GM21447 (cell line): ENCODE measurements at regions not wholly inside any gene's neighbourhood (a gene's known extent, or its start where the extent isn't known, plus 50 kb on each side); places are given as distances from the start of the nearest gene placed in this dataset.

Experiments
- ATAC-seq: cut with Tn5 transposase; IDR thresholded peaks from one replicate; pipeline ENCODE4 v1.9.1; 2021; ENCODE audit not compliant: unreplicated experiment

DNA sequence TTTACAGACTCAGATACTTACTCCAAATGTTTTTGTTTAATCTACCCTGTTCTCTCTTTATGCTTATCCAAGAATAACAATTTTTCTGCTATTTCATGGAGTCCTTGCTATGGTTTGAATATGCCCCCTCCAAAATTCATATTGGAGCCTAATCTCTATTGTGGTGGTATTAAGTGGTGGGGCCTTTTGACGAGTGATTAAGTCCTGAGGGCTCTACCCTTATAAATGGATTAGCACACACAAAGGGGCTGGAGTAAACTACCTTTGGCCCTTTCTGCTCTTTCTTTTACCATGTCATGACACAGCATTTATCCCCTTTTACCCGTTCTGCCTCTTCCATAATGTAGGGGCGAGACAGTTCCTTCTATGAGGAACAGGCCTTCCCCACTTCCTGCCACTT, 285.5 kb downstream of the GASK1B start:
- no peak for ATAC-seq

DNA sequence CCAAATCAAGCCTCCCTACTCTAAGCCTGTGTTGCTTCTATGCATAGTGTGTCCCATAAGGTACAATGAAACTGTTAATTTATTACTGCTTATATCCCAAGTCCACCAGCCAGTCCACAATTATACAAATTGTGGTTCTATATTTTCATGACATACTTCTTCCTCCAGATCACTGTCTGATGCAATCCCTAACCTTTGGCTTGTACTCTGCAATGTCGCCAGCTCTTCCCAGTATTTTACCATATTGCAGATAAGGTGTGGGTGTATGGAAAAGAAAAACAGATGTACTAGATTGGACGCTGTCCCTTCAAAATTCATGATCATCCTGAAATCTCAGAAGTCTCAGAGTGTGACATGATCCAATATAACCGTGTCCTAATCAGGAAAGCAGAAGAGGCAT, 286.2 kb downstream of the GASK1B start:
- ATAC-seq, result no peak

DNA sequence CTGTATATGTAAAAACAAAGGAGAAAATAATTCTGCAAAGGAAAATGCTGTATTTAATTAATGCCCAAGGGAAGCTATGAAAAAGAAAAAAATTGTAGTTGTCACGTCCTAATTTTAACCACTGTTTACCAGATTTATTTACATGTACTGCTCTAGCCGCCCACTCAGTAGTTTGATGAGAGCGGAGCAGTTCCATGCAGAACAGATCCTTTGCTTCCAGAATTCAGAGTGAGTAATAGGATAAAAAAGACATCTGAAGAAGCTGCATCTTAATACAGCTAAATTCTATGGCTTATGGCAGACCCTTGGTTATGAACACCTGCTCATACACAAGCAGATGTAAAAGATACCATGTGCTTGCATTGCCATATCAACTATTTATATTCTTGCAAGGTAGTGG, 287.0 kb downstream of the GASK1B start:
- ATAC-seq, result no peak

DNA sequence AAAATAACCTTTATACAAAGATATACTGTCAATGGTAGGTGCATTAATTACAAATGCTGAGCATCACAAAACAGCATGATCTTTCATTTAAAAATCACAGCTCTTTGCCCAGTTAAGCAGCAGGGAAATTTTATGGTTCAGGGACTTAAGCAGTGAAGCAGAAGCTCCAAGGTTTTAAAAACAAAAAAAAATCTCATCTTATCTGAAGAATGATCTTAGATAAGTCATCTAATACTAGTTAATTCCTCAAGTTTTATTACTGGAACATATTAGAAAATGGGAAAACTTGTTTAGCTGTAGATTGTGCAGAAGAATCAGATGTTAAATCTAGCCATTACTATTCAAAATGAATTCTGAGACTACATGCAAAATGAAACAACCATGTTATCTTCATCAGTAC, 289.9 kb downstream of the GASK1B start:
- ATAC-seq, result no peak

DNA sequence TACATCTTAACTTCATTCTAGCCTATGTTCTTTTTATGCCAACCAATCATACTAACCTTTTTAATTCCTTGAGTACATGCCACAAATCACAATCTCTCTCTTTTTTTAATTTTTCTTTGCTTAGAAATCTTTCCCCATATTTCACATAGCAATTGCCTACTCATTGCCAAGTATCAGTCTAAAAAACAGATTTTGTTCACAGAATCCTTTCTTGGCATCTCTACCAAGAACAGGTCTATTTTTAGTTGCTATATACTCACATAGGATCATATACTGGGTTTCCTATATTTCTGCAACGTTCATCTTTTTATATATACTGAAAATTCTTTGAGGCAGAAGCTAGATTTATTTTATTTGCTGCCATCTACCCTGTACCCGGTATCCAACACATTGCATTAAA, 292.1 kb downstream of the GASK1B start:
- no peak for ATAC-seq

DNA sequence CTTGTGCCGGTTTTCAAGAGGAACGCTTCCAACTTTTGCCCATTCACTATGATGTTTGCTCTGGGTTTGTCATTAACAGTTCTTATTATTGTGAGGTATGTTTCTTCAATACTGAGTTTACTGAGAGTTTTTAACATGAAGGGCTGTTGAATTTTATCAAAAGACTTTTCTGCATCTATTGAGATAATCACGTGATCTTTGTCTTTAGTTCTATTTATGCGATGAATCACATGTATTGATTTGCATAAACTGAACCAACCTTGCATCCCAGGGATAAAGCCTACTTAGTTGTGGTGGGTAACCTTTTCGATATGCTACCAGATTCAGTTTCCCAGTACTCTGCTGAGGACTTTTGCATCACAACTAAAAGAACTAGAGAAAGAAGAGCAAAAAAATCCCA, 318.0 kb downstream of the GASK1B start:
- no peak for ATAC-seq

DNA sequence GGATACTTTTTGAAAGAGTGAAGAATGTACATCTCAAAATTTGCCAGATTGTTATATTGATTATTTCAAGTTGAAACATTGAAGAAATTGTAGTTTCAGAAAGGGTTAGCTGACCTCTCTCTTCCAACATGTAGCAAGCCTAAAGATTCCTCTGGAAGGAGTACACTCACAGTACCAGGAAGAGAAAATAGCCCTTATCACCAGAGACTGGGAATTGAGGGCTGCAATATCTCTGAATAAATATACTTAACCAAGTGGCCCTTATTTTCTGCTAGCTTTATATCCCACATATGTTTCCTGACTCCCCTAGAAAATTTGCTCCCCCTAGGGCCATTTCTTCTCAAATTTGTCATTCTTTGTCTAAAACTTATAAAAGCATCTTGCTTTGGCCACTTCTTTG, 332.2 kb downstream of the GASK1B start:
- no peak for ATAC-seq

DNA sequence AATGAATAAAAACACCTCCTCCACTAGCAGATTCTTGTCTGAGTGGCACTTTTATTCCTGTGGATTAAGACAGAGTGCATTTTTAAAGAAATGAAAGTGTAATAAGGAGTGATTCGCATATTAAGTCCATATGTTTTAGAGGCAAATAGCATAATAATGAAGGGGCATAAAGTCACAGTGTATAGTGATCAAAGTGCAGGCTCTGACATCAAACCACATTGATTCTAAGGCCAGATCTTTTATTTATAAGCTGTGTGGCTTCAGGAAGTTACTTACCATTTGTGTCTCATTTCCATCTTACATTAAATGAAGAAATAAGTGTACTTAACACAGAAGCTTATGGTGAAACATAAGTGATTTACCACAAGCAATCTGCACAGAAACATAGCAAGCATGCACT, 332.8 kb downstream of the GASK1B start:
- ATAC-seq, result no peak

DNA sequence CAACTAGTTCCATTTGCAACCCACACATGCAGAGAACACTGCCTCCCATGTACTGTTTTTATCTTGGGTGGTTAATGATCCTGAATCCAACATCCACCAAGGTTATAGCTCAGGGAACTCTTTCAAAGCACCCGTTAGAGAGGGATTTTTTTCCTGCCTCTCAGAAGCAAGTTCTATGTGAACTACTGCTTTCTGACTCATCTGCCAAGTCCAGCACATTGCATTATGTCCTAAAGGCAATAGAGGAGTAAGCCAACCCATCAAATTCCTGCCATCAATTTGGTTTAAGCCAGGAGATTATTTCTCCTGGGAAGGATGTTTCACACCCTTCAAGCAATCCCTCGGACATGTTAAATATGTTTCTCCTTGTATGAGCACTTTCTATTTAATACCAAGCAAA, 334.5 kb downstream of the GASK1B start:
- ATAC-seq, result no peak

DNA sequence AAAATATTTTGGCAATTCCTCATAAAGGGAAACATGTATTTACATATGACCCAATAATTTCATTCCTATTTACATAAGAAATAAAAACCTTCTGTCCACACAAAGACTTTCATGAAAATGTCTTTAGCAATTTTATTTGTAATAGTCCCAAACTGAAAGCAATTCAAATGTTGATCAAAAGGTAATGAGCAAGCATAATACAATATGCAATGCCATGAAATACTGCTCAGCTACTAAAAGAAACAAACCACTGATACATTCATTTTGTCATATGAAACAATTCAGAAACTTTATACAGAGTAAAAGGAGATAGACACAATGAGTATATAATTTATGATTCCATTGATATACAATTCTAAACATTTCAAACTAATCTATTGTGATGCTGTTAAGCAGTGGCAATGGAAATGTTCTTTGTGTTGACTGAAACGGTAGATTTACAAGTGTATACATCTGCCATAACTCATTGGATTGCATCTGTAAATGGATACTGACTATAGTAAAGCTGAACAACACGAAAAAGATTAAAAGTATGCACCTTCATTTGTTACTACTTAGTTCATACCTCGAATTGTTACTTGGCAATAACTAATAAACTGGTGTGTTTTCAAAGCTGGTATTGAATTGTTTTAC, 335.6 kb downstream of the GASK1B start:
- no peak for ATAC-seq

DNA sequence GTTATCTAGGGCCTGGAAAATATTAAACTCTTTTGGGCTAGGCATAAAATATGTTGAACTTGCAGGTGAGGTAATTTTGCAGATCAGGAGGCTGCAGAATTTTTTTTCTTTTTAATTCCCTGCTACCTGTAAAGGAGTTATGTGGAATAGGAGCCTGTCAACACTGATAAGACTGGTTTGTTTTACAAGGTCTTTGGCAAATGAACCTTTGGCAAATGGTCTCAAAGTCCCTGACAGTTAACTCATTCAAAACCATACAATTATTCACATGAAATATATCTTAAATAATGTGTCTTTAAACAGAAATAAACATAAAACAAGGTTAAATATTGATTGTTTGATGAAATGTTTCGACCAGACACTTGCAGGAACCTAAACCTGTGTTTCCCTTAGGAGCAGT, 340.2 kb downstream of the GASK1B start:
- ATAC-seq, result no peak

DNA sequence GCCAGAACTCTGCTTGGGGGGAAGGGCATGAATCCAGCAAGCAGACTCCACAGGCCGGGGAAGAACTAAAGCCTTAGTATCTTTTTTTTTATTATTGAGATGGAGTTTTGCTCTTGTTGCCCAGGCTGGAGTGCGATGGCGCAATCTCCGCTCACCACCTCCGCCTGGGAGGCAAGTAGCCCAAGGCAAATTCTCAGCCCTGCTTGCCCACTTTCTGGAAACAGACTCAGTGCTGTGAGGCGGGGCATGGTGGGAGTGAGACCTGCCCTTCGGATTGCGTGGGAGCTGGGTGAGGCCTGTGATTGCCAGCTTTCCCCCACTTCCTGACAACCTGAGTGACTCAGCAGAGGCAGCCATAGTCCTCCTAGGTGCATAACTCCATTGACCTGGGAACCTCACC, 348.8 kb downstream of the GASK1B start:
- no peak for ATAC-seq

DNA sequence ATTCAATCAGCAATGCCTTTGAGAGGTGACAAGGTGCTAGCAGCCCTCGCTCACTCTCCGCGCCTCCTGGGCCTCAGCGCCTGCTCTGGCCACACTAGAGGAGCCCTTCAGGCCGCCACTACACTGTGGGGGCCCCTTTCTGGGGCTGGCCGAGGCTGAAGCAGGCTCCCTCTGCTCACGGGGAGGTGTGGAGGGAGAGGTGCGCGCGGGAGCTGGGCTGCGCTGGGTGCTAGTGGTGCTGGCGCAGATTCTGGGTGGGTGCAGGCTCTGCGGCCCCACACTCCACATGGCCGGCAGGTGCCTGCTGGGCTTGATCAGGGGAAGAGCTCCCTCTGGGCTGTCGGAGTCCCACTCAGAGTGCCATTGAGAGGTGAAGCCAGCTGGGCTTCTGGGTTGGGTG, 351.0 kb downstream of the GASK1B start:
- ATAC-seq, result no peak

DNA sequence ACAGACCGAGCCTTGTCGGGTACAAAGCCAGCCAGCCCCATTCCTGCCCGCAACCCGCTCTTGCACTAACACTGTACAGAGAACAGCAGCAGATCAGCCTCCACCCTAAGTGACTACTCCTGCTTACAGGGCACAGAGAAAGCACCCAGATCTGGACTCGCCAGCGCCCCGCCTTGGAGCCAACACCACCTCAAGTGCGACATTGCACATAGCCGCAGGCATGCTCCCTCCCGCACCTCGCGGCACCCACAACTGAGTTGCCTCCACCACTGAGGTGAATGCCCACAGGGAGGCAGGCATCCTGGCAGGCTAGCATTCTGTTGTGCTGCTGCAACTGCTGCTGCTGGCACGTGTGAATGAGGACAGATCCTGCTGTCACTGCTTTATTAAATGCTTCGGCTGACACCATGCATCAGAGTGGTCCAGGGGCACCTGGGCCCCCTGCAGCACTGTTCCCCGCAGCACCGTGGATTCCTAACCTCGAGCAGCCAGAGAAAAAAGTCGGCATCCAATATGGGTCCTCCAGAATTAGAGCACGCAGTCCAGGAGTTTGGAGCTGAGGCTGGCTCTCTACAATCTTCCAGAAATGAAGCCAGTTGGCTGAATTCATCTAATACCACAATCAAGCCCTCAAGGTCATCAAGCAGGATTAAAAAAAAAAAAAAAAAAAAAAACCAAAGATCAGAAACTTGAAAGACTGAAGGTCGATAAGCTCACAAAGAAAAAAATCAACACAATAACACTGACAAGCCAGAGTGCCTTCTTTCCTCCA, 352.9 kb downstream of the GASK1B start:
- no peak for ATAC-seq

DNA sequence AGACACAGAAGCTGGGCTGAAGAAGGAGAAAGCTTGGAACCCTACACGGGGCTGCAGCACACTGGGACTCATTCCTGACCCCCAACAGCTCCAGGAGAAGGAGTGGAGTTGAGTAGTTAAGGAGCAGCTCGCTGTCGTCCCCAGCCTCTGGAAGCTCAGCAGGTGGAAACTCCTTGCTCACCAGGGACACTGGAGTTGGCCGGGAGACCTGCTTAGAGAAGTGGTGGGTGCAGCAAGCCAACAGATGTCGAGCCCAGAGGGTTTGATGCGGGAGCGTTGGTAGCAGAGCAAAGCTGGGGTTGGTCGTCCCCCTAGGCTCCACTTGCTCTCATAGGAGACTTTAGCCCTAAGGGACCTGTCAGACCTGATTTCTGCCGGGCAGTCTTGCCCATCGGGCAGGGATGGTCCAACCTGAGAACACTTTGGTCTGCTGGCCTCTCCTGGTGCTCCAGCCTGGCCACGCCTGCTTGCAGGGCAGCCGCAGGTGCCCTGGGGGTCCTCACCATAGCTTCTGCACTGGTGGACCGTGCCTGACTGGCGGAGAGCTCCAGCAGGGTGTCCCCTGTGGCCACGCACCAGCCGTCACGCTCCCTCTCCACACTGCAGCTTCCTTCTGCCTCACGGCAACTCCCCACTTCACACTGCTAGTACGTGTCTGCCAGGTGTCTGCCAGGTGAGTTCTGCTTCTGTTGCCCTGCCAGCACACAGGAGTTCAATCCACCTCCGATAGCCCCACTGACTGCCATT, 353.7 kb downstream of the GASK1B start:
- no peak for ATAC-seq

DNA sequence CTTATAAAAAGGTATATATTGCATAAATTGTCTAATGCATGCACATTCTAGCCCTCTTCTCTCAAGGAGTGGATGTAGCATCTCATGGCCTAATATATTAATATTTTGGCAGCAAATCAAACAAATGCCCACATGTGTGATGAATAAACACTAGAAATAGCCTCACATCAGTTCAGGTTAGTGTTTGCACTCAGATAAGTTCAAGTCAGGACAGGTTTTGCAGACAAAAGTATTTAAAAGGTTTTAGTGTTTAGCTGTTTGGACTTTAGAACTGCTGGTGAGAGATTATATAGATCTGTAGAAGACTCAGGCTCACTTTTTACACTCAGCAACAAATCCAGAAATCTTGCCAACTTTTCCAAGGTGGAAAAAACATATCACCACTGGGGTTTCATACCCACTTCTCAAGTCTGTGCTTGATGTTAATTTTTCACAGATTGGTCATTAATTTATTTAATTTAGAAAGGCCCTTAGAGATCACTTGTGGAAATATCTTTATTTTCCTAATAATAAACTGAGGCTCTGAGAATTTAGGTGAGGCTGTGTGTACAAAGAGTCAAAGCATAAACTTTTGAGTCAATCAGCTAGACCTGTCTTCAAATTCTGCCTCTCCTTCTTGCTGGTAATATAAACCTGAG, 362.6 kb downstream of the GASK1B start:
- ATAC-seq, result no peak

DNA sequence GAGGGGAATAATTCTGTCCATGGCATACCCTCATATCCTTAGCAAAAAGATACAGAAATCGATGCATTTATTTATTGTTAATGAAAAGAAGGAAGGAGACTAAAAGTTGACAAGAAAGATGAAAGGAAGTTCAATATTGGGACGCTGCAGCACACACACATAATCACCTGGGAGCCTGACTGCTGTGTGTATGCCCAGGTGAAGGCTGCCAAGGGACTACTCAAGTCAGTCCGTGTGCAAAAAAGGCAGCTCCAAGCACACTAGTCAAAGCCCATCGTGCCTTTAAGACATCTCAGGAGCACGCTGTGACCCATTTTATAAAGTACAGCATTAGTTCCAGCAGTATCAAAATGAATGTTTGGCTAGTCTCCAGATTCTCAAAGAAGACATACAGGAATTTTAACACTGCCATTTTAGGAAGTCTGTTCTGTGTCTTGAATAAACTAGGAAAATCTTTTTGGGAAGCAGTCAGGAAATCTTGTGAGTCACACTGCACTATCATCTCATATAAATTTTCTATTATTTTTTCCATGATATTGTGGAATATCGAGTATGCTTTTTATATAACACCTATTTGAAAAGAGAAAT, 363.9 kb downstream of the GASK1B start:
- ATAC-seq, result no peak

DNA sequence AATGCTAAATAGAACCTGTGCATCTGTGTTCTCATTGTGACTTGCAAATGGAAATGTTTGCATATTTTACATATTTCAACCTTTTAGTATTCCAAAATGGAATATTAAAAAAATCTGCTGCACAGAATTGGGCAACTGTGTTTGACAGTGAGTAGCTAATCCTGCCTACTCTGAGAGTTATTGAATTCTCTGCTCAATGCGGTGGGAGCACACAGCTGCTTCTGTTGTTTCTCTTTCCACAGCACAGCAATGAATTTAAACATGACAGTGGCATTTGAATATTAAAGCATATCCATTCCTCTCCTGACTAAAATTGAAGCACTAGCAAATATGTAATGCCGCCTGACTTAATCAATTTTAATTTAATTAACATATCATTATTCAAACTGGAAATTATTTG, 366.6 kb downstream of the GASK1B start:
- no peak for ATAC-seq

DNA sequence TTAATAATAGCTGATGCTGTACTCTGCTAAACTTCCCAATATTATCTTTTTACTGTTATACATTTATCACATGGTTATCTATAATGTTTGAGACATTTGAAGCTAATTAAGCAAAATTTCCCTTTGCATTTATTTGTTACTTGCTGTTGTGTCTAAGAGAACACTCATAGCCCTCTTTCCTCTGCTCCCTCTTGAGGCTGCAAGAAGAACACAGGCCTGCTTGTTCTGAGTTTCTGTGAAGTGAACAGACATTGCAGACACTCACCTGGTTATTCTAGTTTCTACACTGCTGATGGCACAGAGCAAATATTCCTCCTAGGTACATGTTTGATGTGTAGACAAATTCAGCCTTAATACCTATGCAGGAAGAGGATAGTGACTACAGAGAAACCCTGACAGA, 367.8 kb downstream of the GASK1B start:
- ATAC-seq, result no peak

DNA sequence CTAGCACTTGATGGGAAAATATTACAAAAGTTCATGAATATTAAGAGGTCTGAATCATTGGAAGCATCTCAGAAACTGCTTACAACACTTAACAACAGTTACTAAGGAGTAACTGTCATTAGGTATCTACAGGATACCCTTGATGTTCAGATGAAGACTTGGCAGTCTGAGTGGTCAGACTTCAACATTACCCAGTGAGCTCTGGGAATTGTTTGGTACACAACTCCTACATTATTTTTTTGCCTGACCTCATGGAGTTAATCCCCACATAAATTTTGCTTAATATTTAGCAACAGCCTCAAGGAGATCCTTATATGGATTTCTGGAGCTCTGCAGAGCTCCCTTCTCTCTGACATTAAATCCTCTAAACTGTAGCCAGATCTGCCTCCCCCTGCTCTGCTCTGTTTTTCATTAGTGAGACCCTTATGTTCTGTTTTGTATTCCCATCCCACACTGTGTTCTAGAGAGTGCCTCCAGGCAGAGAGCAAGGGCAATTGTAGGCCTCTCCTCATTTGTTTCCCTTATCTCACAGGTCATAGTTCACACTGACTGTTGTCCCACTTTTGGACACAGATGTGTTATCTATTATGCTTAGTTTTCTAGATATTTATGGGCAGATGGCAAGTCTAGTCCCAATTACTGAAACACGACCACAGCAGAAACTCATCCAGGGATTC, 368.8 kb downstream of the GASK1B start:
- no peak for ATAC-seq

DNA sequence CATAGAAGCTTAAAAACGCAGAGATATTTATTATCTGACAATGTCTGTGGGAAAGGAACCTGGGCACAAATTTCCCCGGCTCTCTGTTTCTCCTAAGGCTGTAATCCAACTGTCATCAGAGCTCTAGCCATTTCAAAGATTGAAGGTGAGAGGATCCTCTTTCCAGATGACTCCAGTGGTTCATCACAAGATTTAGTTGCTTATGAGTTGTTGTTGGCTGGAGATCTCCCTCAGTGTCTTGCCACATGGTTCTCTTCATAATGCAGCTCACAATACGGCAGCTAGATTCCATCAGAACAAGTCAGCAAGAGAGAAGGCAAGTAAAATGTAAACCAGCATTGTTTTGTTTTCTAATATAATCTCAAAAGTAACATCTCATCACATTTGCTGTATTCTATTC, 369.4 kb downstream of the GASK1B start:
- no peak for ATAC-seq
